ENCODE measurements at regions not wholly inside any gene's neighbourhood (a gene's known extent, or its start where the extent isn't known, plus 50 kb on each side); places are given as distances from the start of the nearest gene placed in this dataset.

GRCh38 chr2:11019614-11020013, 107.9 kb downstream of the KCNF1 start:
- TF ChIP-seq NANOG (IDR thresholded peaks at IDR 0.05; ENCODE audit: insufficient read depth, low read depth, low read length, poor library complexity, severe bottlenecking) (no peak), POLR2A (IDR thresholded peaks at IDR 0.05; ENCODE audit: control extremely low read depth in 1 of 2, low read depth in 2 of 2, low read length in 2 of 2) (no peak), CHD1 (IDR thresholded peaks at IDR 0.05; ENCODE audit: low read depth, low read length) (no peak), CTCF (IDR thresholded peaks at IDR 0.05; ENCODE audit: control extremely low read depth in 1 of 3, insufficient read depth in 1 of 3, low read depth in 1 of 3, low read length in 3 of 3) (no peak), EZH2 (IDR thresholded peaks at IDR 0.05; ENCODE audit: low read depth, low read length, severe bottlenecking) (no peak), GABPA (IDR thresholded peaks at IDR 0.05; ENCODE audit: borderline replicate concordance, insufficient read depth, low read length) (no peak), SP1 (IDR thresholded peaks at IDR 0.05; ENCODE audit: low read depth, low read length) (no peak), HDAC2 (IDR thresholded peaks at IDR 0.05; ENCODE audit: borderline replicate concordance in 1 of 2, low read depth in 2 of 2, low read length in 2 of 2) (no peak), EGR1 (IDR thresholded peaks at IDR 0.05; ENCODE audit: borderline replicate concordance, low read depth, low read length) (no peak)

All from H1 (cell line).